C4-2B (cell line): ENCODE measurements at regions not wholly inside any gene's neighbourhood (a gene's known extent, or its start where the extent isn't known, plus 50 kb on each side); places are given as distances from the start of the nearest gene placed in this dataset.

ENCODE experiments used
- CTCF ChIP-seq: fragments of 450-650 bp; conservative IDR thresholded peaks from 2 replicates; pipeline ENCODE4 v1.5.1; 2017; ENCODE audit warnings: mild to moderate bottlenecking
- ZFX ChIP-seq: fragments of 450-650 bp; IDR thresholded peaks from 2 replicates; pipeline ENCODE4 v1.6.1; 2017

- no peak for TF ChIP-seq CTCF
- TF ChIP-seq ZFX: no peak
These were observed 950.1 kb downstream of the EPHA7 start for GRCh38 chr6:92469186-92469828.
